Immature natural killer cell (primary cell): ENCODE measurements at regions not wholly inside any gene's neighbourhood (a gene's known extent, or its start where the extent isn't known, plus 50 kb on each side); places are given as distances from the start of the nearest gene placed in this dataset.

Source experiments
- DNase-seq, 3 donors: peaks; one replicate each; pipeline ENCODE4 v3.0.0; 2022; ENCODE audit warnings: mixed read lengths in 1 of 3
- H3K27ac Mint-ChIP-seq, 6 donors: one replicate each; pipeline ENCODE4 v1.8.0; 2020; ENCODE audit warnings: mixed read lengths in 6 of 6, mild to moderate bottlenecking in 5 of 6, inconsistent platforms in 4 of 6, moderate library complexity in 3 of 6
- H3K27me3 Mint-ChIP-seq, 3 donors: one replicate each; pipeline ENCODE4 v1.8.0; 2020 to 2021; ENCODE audit warnings: low read depth in 3 of 3, mild to moderate bottlenecking in 3 of 3, mixed read lengths in 3 of 3, moderate library complexity in 3 of 3, inconsistent platforms in 1 of 3
- H3K36me3 Mint-ChIP-seq, 3 donors: one replicate each; pipeline ENCODE4 v1.8.0; 2020; ENCODE audit warnings: mixed read lengths in 3 of 3, inconsistent platforms in 2 of 3, mild to moderate bottlenecking in 2 of 3
- H3K4me1 Mint-ChIP-seq, 2 donors: one replicate each; pipeline ENCODE4 v1.8.0; 2020; ENCODE audit warnings: inconsistent platforms in 2 of 2, mild to moderate bottlenecking in 2 of 2, mixed read lengths in 2 of 2, moderate library complexity in 1 of 2
- H3K4me3 Mint-ChIP-seq, 5 donors: one replicate each; pipeline ENCODE4 v1.8.0; 2020; ENCODE audit warnings: mild to moderate bottlenecking in 5 of 5, mixed read lengths in 5 of 5, inconsistent platforms in 3 of 5, moderate library complexity in 3 of 5
- H3K9me3 Mint-ChIP-seq, 6 donors: one replicate each; pipeline ENCODE4 v1.8.0; 2020; ENCODE audit warnings: mild to moderate bottlenecking in 6 of 6, mixed read lengths in 6 of 6, inconsistent platforms in 4 of 6, moderate library complexity in 3 of 6

- H3K27ac Mint-ChIP-seq = no peak overlapping the region
- H3K27me3 Mint-ChIP-seq = peaks cover 0 to 6% (median 3%) of the 10 kb centered on the region in 3 donors
- H3K9me3 Mint-ChIP-seq = peaks cover 0 to 2% (median 0%) of the 10 kb centered on the region in 6 donors
- DNase-seq = peak; percentile 49 to 63 (median 59)
- H3K4me1 Mint-ChIP-seq = peaks cover 14 to 16% of the 10 kb centered on the region in 2 donors
- H3K36me3 Mint-ChIP-seq = no peaks in the 10 kb centered on the region
- H3K4me3 Mint-ChIP-seq = no peak overlapping the region
These were observed 53.7 kb upstream of the ARL4C start for GRCh38 chr2:234550511-234551107.

GRCh38 chr2:234550056-234550455 is 53.2 kb upstream of the ARL4C start:
- Mint-ChIP-seq H3K4me1 (peaks cover 11% of the 10 kb centered on the region in 2 donors), H3K27me3 (peaks cover 0 to 6% (median 3%) of the 10 kb centered on the region in 3 donors), H3K4me3 (no peak overlapping the region), H3K36me3 (no peaks in the 10 kb centered on the region), H3K9me3 (peaks cover 0 to 2% (median 0%) of the 10 kb centered on the region in 6 donors), H3K27ac (no peak overlapping the region)
- DNase-seq = no peak

GRCh38 chr2:234548695-234549420 is 52.0 kb upstream of the ARL4C start:
- H3K27ac Mint-ChIP-seq = no peak overlapping the region
- peaks cover 2 to 6% (median 3%) of the 10 kb centered on the region in 3 donors for H3K27me3 Mint-ChIP-seq
- peaks cover 5 to 11% of the 10 kb centered on the region in 2 donors for H3K4me1 Mint-ChIP-seq
- no peaks in the 10 kb centered on the region for H3K9me3 Mint-ChIP-seq
- DNase-seq = no peak
- H3K36me3 Mint-ChIP-seq = no peaks in the 10 kb centered on the region
- H3K4me3 Mint-ChIP-seq = no peak overlapping the region

DNA sequence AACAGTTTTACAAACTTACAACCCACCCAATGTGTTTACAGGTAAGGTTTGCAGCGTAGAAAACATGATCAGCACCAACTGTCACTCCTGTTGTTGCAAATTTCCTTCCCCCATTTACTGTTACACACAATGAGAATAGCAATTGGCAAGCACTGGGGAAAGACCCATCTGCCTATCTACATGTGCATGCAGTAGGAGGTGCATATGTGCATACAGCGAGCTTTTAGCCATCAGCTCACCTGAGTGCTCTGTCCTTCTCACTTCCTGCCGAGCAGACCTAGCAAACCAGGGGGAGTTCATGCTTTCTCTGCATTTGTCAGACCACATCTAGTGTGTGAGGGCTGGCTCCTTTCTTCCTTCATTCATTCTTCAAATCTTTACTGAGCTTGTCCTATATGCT is 49.9 kb upstream of the ARL4C start:
- Mint-ChIP-seq H3K9me3 (no peaks in the 10 kb centered on the region), H3K4me1 (peaks cover 5 to 11% of the 10 kb centered on the region in 2 donors), H3K36me3 (no peaks in the 10 kb centered on the region), H3K27me3 (peaks cover 0 to 2% (median 2%) of the 10 kb centered on the region in 3 donors), H3K27ac (no peak overlapping the region), H3K4me3 (no peak overlapping the region)
- no peak for DNase-seq
